ENCODE measurements at regions not wholly inside any gene's neighbourhood (a gene's known extent, or its start where the extent isn't known, plus 50 kb on each side); places are given as distances from the start of the nearest gene placed in this dataset.

DNA sequence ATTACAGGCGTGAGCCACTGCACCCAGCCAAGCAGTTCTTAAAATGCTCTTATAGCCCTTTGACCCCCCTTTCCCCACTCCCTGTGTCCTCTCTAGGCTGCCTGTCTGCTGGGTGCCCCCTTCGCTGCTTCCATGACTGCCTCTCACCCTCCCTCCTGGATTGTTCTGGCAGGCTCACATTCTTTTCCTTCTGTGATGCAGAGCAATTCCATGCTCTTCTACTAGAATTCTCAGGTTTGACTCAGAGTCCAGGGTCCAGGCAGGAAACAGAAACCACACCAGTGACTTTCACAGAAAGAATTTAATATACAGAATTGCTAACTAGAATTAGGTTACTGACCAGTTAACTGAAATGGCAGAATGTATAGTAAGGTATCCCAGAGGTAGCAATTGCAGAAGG, 244.8 kb downstream of the BAMBI start:
- DNase-seq (ENCODE audit: low read depth): peak; percentile 8
- H3K4me3 ChIP-seq (ENCODE audit: low read depth, low read length): no peak overlapping the region
- TF ChIP-seq, protein P1, sequence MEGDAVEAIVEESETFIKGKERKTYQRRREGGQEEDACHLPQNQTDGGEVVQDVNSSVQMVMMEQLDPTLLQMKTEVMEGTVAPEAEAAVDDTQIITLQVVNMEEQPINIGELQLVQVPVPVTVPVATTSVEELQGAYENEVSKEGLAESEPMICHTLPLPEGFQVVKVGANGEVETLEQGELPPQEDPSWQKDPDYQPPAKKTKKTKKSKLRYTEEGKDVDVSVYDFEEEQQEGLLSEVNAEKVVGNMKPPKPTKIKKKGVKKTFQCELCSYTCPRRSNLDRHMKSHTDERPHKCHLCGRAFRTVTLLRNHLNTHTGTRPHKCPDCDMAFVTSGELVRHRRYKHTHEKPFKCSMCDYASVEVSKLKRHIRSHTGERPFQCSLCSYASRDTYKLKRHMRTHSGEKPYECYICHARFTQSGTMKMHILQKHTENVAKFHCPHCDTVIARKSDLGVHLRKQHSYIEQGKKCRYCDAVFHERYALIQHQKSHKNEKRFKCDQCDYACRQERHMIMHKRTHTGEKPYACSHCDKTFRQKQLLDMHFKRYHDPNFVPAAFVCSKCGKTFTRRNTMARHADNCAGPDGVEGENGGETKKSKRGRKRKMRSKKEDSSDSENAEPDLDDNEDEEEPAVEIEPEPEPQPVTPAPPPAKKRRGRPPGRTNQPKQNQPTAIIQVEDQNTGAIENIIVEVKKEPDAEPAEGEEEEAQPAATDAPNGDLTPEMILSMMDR (IDR thresholded peaks at IDR 0.05; ENCODE audit: insufficient read depth, low read length): no peak

DNA sequence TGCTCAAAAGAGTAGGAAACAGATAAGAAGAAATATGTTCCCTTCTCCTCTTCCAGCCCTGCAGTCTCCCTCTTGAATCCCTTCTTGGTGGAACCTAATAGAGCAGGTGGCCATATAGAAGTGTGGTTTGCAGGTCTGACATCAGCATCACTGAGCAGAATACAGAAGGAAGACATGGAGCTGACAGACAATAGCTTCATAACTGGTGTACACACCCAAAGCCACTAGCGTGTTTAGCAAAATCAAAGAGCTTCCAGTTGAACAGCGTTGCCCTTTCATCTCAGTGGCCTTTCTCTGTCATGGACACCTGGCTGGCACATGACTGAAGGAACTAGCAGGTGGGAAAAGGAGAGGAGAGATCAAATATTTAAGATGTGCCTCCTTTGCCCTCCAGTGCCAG, 245.5 kb downstream of the BAMBI start:
- TF ChIP-seq, protein P1 (IDR thresholded peaks at IDR 0.05; ENCODE audit: insufficient read depth, low read length): no peak
- H3K4me3 ChIP-seq (ENCODE audit: low read depth, low read length): no peak overlapping the region
- no peak for DNase-seq (ENCODE audit: low read depth)

DNA sequence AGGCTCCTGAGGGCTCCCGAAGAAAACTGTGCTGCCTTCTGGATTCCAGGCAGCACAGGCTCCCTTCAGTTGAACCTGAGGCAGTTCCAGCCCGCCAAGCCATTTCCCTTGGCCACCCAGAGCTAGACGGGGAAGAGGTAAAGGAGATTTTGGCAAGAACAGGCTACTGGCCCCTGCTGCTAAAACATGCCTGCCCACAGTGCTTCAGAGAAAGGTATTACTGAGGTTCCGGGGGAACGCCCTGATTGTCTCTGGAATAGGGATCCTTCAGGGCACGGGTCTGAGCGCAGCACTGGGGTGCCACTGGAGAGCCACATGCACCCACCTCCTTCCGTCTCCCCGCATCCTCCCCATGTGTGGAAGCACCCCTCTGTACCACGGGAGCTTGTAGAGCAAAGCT, 247.4 kb downstream of the BAMBI start:
- no peak overlapping the region for H3K4me3 ChIP-seq (ENCODE audit: low read depth, low read length)
- no peak for DNase-seq (ENCODE audit: low read depth)
- TF ChIP-seq, protein P1 (IDR thresholded peaks at IDR 0.05; ENCODE audit: insufficient read depth, low read length): no peak

DNA sequence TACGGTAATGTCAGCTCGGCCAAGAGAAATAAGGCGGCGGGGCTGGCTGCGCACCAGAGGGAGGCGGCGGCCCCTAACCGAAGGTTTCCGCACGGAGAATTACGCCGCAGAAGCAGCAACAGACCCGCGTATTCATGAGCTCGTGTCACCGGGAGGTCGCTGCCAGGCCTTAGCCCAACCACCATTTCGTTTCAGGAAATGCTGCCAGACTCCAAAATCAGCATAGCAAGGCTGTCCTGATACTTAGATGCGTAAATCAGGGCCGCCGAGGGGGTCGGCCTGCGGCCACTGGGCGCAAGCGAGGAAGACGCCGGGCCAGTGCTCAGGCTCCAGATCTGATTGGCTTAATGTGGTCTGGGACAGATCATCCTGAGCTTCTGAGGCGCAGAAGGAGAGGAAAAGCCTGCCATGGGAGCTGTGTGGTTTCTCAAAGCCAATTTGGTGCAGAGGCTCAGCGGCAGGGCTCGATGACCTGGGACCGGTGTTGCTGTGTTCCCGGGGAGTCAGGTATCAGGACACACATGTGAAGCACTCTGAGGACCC, 247.9 kb downstream of the BAMBI start:
- TF ChIP-seq, protein P1 (IDR thresholded peaks at IDR 0.05; ENCODE audit: insufficient read depth, low read length): no peak
- DNase-seq (ENCODE audit: low read depth): peak; percentile 11
- no peak overlapping the region for H3K4me3 ChIP-seq (ENCODE audit: low read depth, low read length)

DNA sequence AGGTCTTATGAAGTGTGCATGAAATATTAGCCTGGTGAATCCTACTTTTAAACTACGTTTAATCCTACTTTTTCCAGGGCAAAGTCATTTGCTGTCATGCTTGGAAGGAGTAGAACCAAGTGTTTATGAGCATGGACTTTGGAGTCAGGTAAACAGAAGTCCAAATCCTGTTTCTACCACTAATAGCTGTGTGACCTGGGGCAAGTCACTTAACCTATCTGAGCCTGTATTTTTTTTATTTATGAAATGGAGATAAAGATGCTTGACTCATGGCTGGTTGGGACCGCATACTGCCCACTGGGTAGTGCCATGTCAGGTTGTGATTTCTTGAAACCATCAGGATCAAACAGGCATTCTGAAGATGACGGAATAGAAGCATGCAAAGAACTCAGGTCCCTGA, 249.6 kb downstream of the BAMBI start:
- H3K4me3 ChIP-seq (ENCODE audit: low read depth, low read length): no peak overlapping the region
- DNase-seq (ENCODE audit: low read depth): no peak
- TF ChIP-seq, protein P1 (IDR thresholded peaks at IDR 0.05; ENCODE audit: insufficient read depth, low read length): no peak

DNA sequence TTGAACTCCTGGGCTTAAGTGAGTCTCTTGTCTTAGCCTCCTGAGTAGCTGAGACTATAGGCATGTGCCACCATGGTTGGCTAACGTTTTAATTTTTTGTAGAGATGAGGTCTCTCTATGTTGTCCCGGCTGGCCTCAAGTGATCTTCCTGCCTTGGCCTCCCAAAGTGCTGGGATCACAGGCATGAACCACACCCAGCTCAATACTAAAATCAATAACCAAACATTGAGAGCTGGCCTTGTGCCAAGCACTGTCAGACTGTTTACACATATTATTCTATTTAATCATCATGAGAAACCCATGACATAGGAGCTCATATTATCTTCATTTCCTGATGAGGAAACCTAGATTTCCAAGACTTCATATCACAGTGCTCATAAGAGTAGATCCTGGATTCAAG, 251.2 kb downstream of the BAMBI start:
- TF ChIP-seq, protein P1 (IDR thresholded peaks at IDR 0.05; ENCODE audit: insufficient read depth, low read length): no peak
- no peak for DNase-seq (ENCODE audit: low read depth)
- no peak overlapping the region for H3K4me3 ChIP-seq (ENCODE audit: low read depth, low read length)

DNA sequence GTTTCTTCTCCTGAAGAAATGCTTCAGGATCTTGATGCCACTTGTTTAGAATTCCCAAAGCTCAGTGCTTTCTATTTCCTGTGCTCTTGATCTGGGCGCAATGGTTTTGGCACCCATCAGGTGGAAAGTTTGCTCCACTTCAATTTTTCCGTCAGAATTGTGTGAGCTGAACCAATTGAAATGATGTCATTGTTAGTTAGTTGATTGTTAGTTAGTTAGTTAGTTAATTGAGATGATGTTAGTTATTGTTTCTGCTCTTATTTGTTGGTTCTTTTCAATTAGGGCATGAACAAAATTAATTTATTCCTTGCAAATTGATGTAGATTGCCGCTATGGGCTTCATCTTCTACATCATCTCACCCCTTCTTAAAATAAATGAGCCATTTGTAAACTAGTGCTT, 252.6 kb downstream of the BAMBI start:
- H3K4me3 ChIP-seq (ENCODE audit: low read depth, low read length): no peak overlapping the region

More for the DNA sequence above, 252.6 kb downstream of the BAMBI start:
- DNase-seq (ENCODE audit: low read depth): no peak
- TF ChIP-seq, protein P1 (IDR thresholded peaks at IDR 0.05; ENCODE audit: insufficient read depth, low read length): no peak
